Stomach smooth muscle (tissue), 2 donors: ENCODE measurements at regions not wholly inside any gene's neighbourhood (a gene's known extent, or its start where the extent isn't known, plus 50 kb on each side); places are given as distances from the start of the nearest gene placed in this dataset.

Experiments used
- H3K27ac ChIP-seq: one replicate; pipeline ENCODE4 v1.7.0; 2013; ENCODE audit warnings: mild to moderate bottlenecking, low read length, inconsistent platforms
- H3K27me3 ChIP-seq, 2 donors: one replicate each; pipeline ENCODE4 v1.7.0; 2013; ENCODE audit warnings: low read length in 2 of 2; ENCODE audit not compliant: insufficient read depth in 2 of 2, control insufficient read depth in 1 of 2
- H3K36me3 ChIP-seq, 2 donors: one replicate each; pipeline ENCODE4 v1.7.0; 2013; ENCODE audit warnings: low read length in 2 of 2; ENCODE audit not compliant: control insufficient read depth in 2 of 2, insufficient read depth in 2 of 2
- H3K4me1 ChIP-seq: one replicate; pipeline ENCODE4 v1.7.0; 2013; ENCODE audit warnings: low read length; ENCODE audit not compliant: control insufficient read depth, insufficient read depth
- H3K4me3 ChIP-seq, 2 donors: one replicate each; pipeline ENCODE4 v1.7.0; 2013; ENCODE audit warnings: low read length in 2 of 2
- H3K9ac ChIP-seq, 2 donors: one replicate each; pipeline ENCODE4 v1.7.0; 2013; ENCODE audit warnings: low read length in 2 of 2, mild to moderate bottlenecking in 1 of 2
- H3K9me3 ChIP-seq, 2 donors: one replicate each; pipeline ENCODE4 v1.7.0; 2013; ENCODE audit warnings: low read length in 2 of 2; ENCODE audit not compliant: control insufficient read depth in 2 of 2
- donor health status: healthy.
- donor health status: Pancreatic carcinoma.

DNA sequence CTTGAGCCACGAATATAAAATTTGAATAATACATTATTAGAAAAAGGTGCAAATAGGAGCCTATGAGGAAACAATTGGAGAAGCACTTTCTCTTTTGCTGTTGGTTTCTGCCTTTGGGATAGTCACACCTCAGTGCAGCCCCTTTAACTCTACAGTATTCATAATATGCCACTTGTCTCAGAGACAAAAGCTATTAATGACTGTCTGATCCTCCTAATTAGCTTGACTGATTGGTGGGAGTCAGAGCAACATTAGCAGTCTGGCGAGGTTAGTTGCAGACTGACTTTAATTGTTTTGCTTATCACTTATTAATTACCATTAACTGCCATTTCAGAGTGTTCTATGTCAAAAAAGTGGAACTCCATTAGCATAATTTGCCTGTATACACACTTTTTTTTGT is 225.0 kb upstream of the ARHGEF26 start:
- H3K4me3 ChIP-seq = no peak overlapping the region
- no peak overlapping the region for H3K9ac ChIP-seq
- no peaks in the 10 kb centered on the region for H3K27me3 ChIP-seq
- H3K36me3 ChIP-seq = no peaks in the 10 kb centered on the region
- no peak overlapping the region for H3K27ac ChIP-seq
- H3K9me3 ChIP-seq = no peaks in the 10 kb centered on the region
- H3K4me1 ChIP-seq = no peaks in the 10 kb centered on the region

DNA sequence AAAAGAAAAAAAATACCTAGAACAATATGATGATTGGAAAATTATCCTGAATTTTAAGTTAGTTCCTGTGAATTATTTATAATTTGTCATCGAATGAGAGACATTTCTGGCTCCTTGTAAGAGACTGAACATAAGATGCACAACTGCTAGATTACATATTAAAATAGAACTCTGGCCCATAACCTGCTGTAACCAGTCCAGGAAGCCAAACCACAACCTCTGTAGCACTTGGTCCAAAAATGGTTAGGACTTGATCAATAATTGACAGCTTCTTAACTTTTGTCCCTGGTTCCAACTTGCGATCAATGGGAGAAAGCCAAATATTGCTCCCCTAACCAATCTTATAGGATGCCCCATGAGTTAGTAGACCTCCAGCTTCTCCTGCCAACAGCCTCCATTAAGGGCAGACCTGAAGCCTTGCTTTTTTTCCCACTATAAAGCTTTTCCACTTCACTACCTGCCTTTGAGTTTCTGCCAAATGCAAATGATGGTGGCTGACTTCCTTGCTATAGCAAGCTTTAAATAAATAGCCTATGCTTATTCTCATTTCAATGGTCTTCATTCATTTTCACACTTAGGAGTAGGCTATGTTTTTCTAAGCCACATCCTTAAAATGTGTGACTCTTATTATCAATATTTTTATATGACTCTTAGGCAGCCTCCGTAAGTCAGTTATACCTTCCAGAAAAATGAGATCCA is 224.0 kb upstream of the ARHGEF26 start:
- no peaks in the 10 kb centered on the region for H3K27me3 ChIP-seq
- no peak overlapping the region for H3K9ac ChIP-seq
- no peak overlapping the region for H3K27ac ChIP-seq
- H3K4me3 ChIP-seq = no peak overlapping the region
- no peaks in the 10 kb centered on the region for H3K9me3 ChIP-seq
- H3K4me1 ChIP-seq = no peaks in the 10 kb centered on the region
- no peaks in the 10 kb centered on the region for H3K36me3 ChIP-seq

DNA sequence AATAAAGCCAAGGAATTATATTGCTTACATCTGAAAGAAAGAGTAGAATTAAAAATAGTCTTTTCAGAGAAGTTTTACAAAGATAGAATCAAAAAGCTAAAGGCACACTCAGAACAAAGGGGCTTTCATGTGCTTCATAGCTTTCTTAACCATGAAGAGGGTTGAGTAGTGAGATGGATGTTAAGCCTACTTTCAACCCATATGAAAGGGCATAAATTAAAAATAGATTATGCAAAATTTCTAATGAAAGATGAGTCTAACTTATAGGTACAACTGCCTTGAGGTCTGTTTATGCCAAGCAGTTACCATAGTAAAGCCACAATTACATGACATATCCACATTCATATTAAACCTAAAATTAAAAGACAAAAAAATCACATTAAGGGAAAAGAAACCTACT is 223.3 kb upstream of the ARHGEF26 start:
- Histone ChIP-seq H3K27me3 (no peaks in the 10 kb centered on the region), H3K9me3 (no peaks in the 10 kb centered on the region), H3K27ac (no peak overlapping the region), H3K36me3 (no peaks in the 10 kb centered on the region), H3K4me1 (no peaks in the 10 kb centered on the region), H3K9ac (no peak overlapping the region), H3K4me3 (no peak overlapping the region)

DNA sequence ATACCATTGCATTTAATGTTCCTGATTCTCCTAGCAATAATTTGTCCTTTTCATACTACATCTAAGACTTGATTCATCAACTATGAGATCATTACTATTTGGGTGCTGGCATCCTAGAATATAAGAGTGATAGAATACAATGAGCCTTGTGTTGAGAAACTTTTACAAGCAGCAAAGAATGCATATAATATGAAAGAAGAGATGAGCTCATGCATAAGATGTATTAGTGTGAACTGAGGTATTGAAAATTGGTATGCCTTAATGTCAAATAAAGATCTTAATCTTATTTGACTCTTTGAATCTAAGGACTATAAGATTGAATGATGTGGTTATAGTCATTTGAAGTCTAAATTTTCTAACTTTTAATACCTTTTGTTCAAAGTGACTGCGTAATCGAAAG is 220.0 kb upstream of the ARHGEF26 start:
- H3K4me1 ChIP-seq = no peaks in the 10 kb centered on the region

DNA sequence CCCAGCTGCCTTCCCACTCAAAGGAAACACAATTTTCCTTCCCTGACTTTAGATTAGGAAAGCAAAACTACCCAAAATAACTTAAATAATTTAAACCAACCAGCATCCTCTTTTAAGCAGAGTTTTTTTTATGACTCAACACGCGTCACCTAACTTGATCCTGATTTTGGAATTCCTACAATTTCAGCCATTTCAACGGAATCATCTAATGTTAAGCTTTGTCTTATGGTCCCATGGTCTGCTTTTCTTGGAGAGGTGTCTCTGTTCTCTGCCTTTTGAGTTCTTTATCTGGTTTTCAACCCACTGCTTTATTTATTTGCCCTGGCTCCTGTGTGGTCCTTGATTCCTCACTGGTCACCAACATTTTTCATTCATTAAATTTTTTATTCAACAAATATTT is 219.2 kb upstream of the ARHGEF26 start:
- no peaks in the 10 kb centered on the region for H3K36me3 ChIP-seq
- H3K4me1 ChIP-seq = no peaks in the 10 kb centered on the region
- H3K4me3 ChIP-seq = no peak overlapping the region
- no peak overlapping the region for H3K27ac ChIP-seq
- no peaks in the 10 kb centered on the region for H3K27me3 ChIP-seq
- H3K9me3 ChIP-seq = no peaks in the 10 kb centered on the region
- H3K9ac ChIP-seq = no peak overlapping the region

More for the DNA sequence above, 220.0 kb upstream of the ARHGEF26 start:
- Histone ChIP-seq H3K27ac (no peak overlapping the region), H3K9ac (no peak overlapping the region), H3K9me3 (no peaks in the 10 kb centered on the region), H3K36me3 (no peaks in the 10 kb centered on the region), H3K27me3 (no peaks in the 10 kb centered on the region), H3K4me3 (no peak overlapping the region)

DNA sequence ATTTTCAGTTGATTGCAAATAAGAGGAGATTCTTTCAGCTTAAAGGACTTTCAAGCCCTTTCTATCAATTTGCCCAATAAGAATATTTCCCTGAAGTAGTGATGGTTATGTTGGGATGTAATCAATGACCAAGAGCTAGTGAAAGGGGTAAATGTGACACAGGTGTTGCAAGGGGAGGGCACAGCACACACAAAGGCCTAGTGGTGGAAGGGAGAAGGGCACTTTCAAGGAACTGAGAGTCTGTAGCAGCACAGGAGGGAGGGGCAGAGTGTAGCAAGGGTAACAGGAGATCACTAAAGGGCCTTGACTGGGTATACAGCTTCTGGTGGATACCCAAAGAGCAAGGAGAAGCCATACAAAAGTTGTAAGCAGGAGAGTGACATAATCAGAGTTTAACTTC is 217.8 kb upstream of the ARHGEF26 start:
- no peak overlapping the region for H3K27ac ChIP-seq
- H3K27me3 ChIP-seq = no peaks in the 10 kb centered on the region
- no peak overlapping the region for H3K9ac ChIP-seq
- H3K36me3 ChIP-seq = no peaks in the 10 kb centered on the region
- no peaks in the 10 kb centered on the region for H3K9me3 ChIP-seq
- H3K4me1 ChIP-seq = no peaks in the 10 kb centered on the region
- H3K4me3 ChIP-seq = no peak overlapping the region

DNA sequence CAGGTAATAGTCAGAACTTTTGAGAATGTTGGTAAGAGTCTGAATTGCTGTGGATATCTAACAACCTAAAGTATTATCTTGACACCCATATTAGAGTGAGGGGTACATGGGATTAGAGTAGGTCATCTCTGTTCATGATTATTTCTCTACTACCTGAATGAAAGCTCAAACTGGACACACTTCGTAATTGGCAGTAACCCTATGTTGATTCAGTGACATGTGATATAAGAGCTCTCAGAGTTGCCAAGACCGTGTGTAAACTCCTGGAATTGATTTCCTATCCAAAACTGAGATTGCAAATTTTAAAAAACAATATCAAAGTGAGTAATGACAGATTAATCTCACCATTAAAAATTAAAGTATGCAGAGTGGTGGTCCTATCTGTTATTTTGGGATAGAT is 214.8 kb upstream of the ARHGEF26 start:
- H3K27ac ChIP-seq = no peak overlapping the region
- H3K9ac ChIP-seq = no peak overlapping the region
- no peaks in the 10 kb centered on the region for H3K4me1 ChIP-seq
- no peaks in the 10 kb centered on the region for H3K27me3 ChIP-seq
- no peak overlapping the region for H3K4me3 ChIP-seq
- no peaks in the 10 kb centered on the region for H3K36me3 ChIP-seq
- no peaks in the 10 kb centered on the region for H3K9me3 ChIP-seq

DNA sequence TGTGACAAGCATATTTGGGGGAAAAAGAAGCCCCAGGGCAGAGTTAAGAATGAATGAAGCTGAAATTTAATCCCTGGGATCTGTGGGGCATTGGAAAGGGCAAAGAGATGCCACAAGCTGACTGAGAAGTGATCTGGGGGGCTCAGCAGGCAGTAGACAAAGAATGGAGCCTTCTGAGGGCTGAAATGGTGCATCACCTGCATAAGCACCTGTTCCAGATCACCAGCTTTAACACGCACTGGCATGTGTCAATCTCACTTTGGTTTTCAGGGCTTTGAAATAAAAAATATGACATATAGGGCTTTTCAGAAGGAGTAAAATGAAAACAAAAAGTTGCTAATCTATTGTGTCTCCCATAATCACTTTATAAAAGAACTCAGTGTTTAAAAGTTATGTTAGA is 210.8 kb upstream of the ARHGEF26 start:
- no peaks in the 10 kb centered on the region for H3K36me3 ChIP-seq
- H3K27me3 ChIP-seq = no peaks in the 10 kb centered on the region
- H3K9ac ChIP-seq = no peak overlapping the region

DNA sequence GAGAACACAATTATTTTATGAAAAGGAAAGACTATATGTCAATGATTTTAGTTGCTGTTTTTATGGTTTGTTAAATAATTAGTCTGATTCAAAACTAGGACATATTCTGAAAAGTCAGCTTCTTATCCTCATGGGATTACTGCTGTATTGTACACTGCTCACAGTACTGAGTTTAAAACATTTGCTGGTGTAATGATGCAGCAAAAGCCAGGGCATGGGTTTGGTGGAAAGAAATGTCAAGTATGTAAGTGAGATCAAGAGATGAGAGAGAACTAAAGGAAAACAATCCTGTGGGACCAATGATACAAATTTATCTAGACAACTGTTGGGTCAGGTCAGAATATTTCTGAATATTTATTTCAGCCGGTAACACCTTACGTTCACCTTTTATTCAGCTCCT is 210.1 kb upstream of the ARHGEF26 start:
- H3K9ac ChIP-seq = no peak overlapping the region
- H3K27ac ChIP-seq = no peak overlapping the region
- H3K4me3 ChIP-seq = no peak overlapping the region
- H3K9me3 ChIP-seq = no peaks in the 10 kb centered on the region
- no peaks in the 10 kb centered on the region for H3K36me3 ChIP-seq
- H3K4me1 ChIP-seq = no peaks in the 10 kb centered on the region
- no peaks in the 10 kb centered on the region for H3K27me3 ChIP-seq

More for the DNA sequence above, 210.8 kb upstream of the ARHGEF26 start:
- H3K4me1 ChIP-seq = no peaks in the 10 kb centered on the region
- no peak overlapping the region for H3K4me3 ChIP-seq
- H3K27ac ChIP-seq = no peak overlapping the region
- H3K9me3 ChIP-seq = no peaks in the 10 kb centered on the region

DNA sequence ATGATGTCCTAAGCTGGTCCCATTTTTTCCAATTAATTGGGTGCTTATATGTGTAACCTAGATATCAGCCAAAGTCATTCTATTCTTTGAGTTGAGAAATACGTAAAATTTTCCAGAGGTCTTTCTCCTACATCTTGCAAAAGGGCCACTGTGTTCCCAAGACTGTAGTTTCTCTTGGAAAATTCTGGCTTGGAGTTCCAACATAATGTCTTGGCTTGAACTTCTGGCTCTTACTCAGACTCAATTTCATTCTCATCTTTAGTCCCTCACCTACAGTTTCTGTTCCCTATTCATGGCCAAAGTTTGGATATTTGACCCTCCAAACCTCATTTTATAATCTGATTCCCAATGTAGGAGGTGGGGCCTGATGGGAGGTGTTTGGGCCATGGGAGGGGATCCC is 201.4 kb upstream of the ARHGEF26 start:
- Histone ChIP-seq H3K27ac (no peak overlapping the region), H3K9ac (no peak overlapping the region), H3K27me3 (no peaks in the 10 kb centered on the region), H3K4me3 (no peak overlapping the region), H3K4me1 (no peaks in the 10 kb centered on the region), H3K36me3 (no peaks in the 10 kb centered on the region), H3K9me3 (no peaks in the 10 kb centered on the region)

DNA sequence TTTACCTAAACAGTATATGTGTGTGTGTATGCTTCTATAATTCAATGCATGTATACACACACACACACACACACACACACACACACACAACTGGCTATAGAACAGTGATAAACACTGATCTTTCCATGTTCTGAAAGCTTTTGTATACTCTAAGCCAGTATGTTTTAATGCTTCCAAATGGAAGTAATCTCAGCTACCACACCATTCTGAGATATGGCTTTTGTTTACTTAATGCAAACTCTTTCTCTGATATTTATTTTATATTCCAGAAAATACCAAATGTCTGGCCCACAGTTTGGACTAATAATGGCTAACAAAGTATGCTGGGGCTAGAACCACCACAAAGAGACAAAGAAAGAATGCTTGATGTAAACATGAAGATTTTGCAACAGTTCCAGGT is 199.4 kb upstream of the ARHGEF26 start:
- Histone ChIP-seq H3K4me3 (no peak overlapping the region), H3K9me3 (no peaks in the 10 kb centered on the region), H3K36me3 (no peaks in the 10 kb centered on the region), H3K9ac (no peak overlapping the region), H3K27ac (no peak overlapping the region), H3K27me3 (no peaks in the 10 kb centered on the region), H3K4me1 (no peaks in the 10 kb centered on the region)
